IMR-90 (cell line): ENCODE measurements at regions not wholly inside any gene's neighbourhood (a gene's known extent, or its start where the extent isn't known, plus 50 kb on each side); places are given as distances from the start of the nearest gene placed in this dataset.

Experiments
- ATAC-seq: fragments of 200-7000 bp; cut with Tn5 transposase; 2 replicates; pipeline ENCODE4 v1.9.1; 2020; ENCODE audit warnings: low read depth, mild to moderate bottlenecking, moderate library complexity
- BruUV-seq: library from RNA; stranded (reverse); fragments of 400-500 nt; replicated peaks from 2 replicates; lab custom pipeline; 2021; lab: Mats Ljungman, UMichigan
- CTCF ChIA-PET: fragments of 300-600 bp; formaldehyde crosslinking; extraction: SDS; loops from one replicate; lab custom pipeline; 2021; ENCODE audit warnings: antibody characterized with exemption; lab: Yijun Ruan, JAX
- POLR2A ChIA-PET: fragments of 300-600 bp; sonication (Branson Sonifier 250); formaldehyde crosslinking; loops from one replicate; lab custom pipeline; 2022; ENCODE audit warnings: antibody characterized with exemption; ENCODE audit not compliant: unreplicated experiment; lab: Charles Lee
- DNase-seq: peaks from one replicate; pipeline ENCODE4 v3.0.0; 2013
- H2AFZ ChIP-seq: replicated peaks from 2 replicates; pipeline ENCODE3; 2013; ENCODE audit warnings: low read length, mild to moderate bottlenecking; ENCODE audit not compliant: poor library complexity
- H2AK5ac ChIP-seq: 2 replicates; pipeline ENCODE4 v1.6.1; 2013; ENCODE audit warnings: low read depth, low read length, inconsistent platforms
- H2AK9ac ChIP-seq: replicated peaks from 2 replicates; pipeline ENCODE3; 2013; ENCODE audit warnings: mild to moderate bottlenecking, low read depth, low read length, moderate library complexity; ENCODE audit not compliant: poor library complexity
- H2BK120ac ChIP-seq: 2 replicates; pipeline ENCODE4 v1.6.1; 2013; ENCODE audit warnings: low read depth, low read length, inconsistent platforms
- H2BK15ac ChIP-seq: 3 replicates; pipeline ENCODE4 v1.6.1; 2013; ENCODE audit warnings: low read depth, low read length, inconsistent platforms
- H2BK20ac ChIP-seq: 2 replicates; pipeline ENCODE4 v1.6.1; 2013; ENCODE audit warnings: low read depth, mild to moderate bottlenecking, inconsistent platforms, low read length, moderate library complexity
- H2BK5ac ChIP-seq: 2 replicates; pipeline ENCODE4 v1.6.1; 2013; ENCODE audit warnings: mild to moderate bottlenecking, low read depth, low read length, inconsistent platforms; ENCODE audit not compliant: poor library complexity, severe bottlenecking
- H3K14ac ChIP-seq: replicated peaks from 2 replicates; pipeline ENCODE4 v1.6.1; 2013; ENCODE audit warnings: low read depth, low read length, inconsistent platforms
- H3K18ac ChIP-seq: 2 replicates; pipeline ENCODE4 v1.6.1; 2013; ENCODE audit warnings: low read depth, low read length, control low read depth
- H3K23ac ChIP-seq: 2 replicates; pipeline ENCODE4 v1.6.1; 2013; ENCODE audit warnings: low read depth, low read length, inconsistent platforms
- H3K27ac ChIP-seq: 2 replicates; pipeline ENCODE4 v1.5.1; 2013; ENCODE audit warnings: mild to moderate bottlenecking, control low read depth, low read length; ENCODE audit not compliant: insufficient read depth
- H3K27me3 ChIP-seq: 2 replicates; pipeline ENCODE4 v1.6.1; 2013; ENCODE audit warnings: low read length; ENCODE audit not compliant: control insufficient read depth, insufficient read depth
- H3K36me3 ChIP-seq: 2 replicates; pipeline ENCODE4 v1.6.1; 2013; ENCODE audit warnings: low read length, mixed read lengths; ENCODE audit not compliant: control insufficient read depth, insufficient read depth
- H3K4ac ChIP-seq: 2 replicates; pipeline ENCODE4 v1.6.1; 2013; ENCODE audit warnings: low read depth, low read length, inconsistent platforms
- H3K4me1 ChIP-seq: 2 replicates; pipeline ENCODE4 v1.6.1; 2013; ENCODE audit warnings: low read length, mixed read lengths; ENCODE audit not compliant: control insufficient read depth, insufficient read depth
- H3K4me2 ChIP-seq: 2 replicates; pipeline ENCODE4 v1.6.1; 2013; ENCODE audit warnings: low read depth, mild to moderate bottlenecking, control low read depth, low read length, moderate library complexity
- H3K4me3 ChIP-seq: 2 replicates; pipeline ENCODE4 v1.5.1; 2013; ENCODE audit warnings: low read depth, mild to moderate bottlenecking, control low read depth, low read length, moderate library complexity; ENCODE audit not compliant: insufficient read depth
- H3K56ac ChIP-seq: 2 replicates; pipeline ENCODE4 v1.6.1; 2013; ENCODE audit warnings: low read length, inconsistent platforms; ENCODE audit not compliant: insufficient read depth; ENCODE audit errors: extremely low read depth
- H3K79me1 ChIP-seq, 2 experiments: 2 replicates each; pipeline ENCODE4 v1.6.1; 2013; ENCODE audit warnings: low read length in 2 of 2, inconsistent platforms in 1 of 2, low read depth in 1 of 2
- H3K9ac ChIP-seq: 2 replicates; pipeline ENCODE4 v1.6.1; 2013; ENCODE audit warnings: low read depth, low read length, control low read depth
- H3K9me1 ChIP-seq: 2 replicates; pipeline ENCODE4 v1.6.1; 2013; ENCODE audit warnings: low read length, inconsistent platforms; ENCODE audit not compliant: insufficient read depth
- H3K9me3 ChIP-seq: 2 replicates; pipeline ENCODE4 v1.6.1; 2013; ENCODE audit warnings: low read length; ENCODE audit not compliant: control insufficient read depth, insufficient read depth
- H4K20me1 ChIP-seq: 2 replicates; pipeline ENCODE4 v1.6.1; 2013; ENCODE audit warnings: low read length, inconsistent platforms; ENCODE audit not compliant: insufficient read depth
- H4K5ac ChIP-seq: 2 replicates; pipeline ENCODE4 v1.6.1; 2013; ENCODE audit warnings: mild to moderate bottlenecking, low read depth, low read length, control low read depth
- H4K8ac ChIP-seq, 2 experiments: 2 replicates each; pipeline ENCODE4 v1.6.1; 2013; ENCODE audit warnings: low read depth in 2 of 2, low read length in 2 of 2, control low read depth in 1 of 2, inconsistent platforms in 1 of 2
- H4K91ac ChIP-seq: 2 replicates; pipeline ENCODE4 v1.6.1; 2013; ENCODE audit warnings: low read depth, low read length, inconsistent platforms; ENCODE audit not compliant: insufficient read depth
- BHLHE40 ChIP-seq: fragments of 150-350 bp; IDR thresholded peaks from 2 replicates; pipeline ENCODE4 v1.6.1; 2016; ENCODE audit warnings: mild to moderate bottlenecking, low read depth, low read length
- CEBPB ChIP-seq: IDR thresholded peaks from 2 replicates; pipeline ENCODE4 v1.6.1; 2012; ENCODE audit warnings: low read depth, low read length, improper control_type of control experiment
- CHD1 ChIP-seq: IDR thresholded peaks from 2 replicates; pipeline ENCODE4 v1.6.1; 2012; ENCODE audit warnings: low read depth, low read length, improper control_type of control experiment
- CTCF ChIP-seq: conservative IDR thresholded peaks from 2 replicates; pipeline ENCODE4 v1.5.1; 2012; ENCODE audit warnings: mild to moderate bottlenecking, low read depth, low read length, improper control_type of control experiment
- ELK1 ChIP-seq: fragments of 150-350 bp; IDR thresholded peaks from 2 replicates; pipeline ENCODE4 v1.6.1; 2016; ENCODE audit warnings: low read depth, mild to moderate bottlenecking, low read length, moderate library complexity, borderline replicate concordance
- FOS ChIP-seq: fragments of 150-350 bp; IDR thresholded peaks from 2 replicates; pipeline ENCODE4 v1.6.1; 2016; ENCODE audit warnings: low read depth, low read length
- MAFK ChIP-seq: IDR thresholded peaks from 2 replicates; pipeline ENCODE4 v1.6.1; 2012; ENCODE audit warnings: low read depth, low read length, improper control_type of control experiment
- MAZ ChIP-seq: IDR thresholded peaks from 2 replicates; pipeline ENCODE4 v1.6.1; 2012; ENCODE audit warnings: low read depth, mild to moderate bottlenecking, low read length, improper control_type of control experiment, moderate library complexity, borderline replicate concordance
- MXI1 ChIP-seq: IDR thresholded peaks from 2 replicates; pipeline ENCODE4 v1.6.1; 2012; ENCODE audit warnings: low read depth, mild to moderate bottlenecking, low read length, moderate library complexity, borderline replicate concordance
- NFE2L2 ChIP-seq: fragments of 150-350 bp; IDR thresholded peaks from 2 replicates; pipeline ENCODE4 v1.6.1; 2016; ENCODE audit warnings: low read depth, mild to moderate bottlenecking, low read length
- POLR2A ChIP-seq: IDR thresholded peaks from 2 replicates; pipeline ENCODE4 v1.6.1; 2012; ENCODE audit warnings: mild to moderate bottlenecking, low read depth, low read length
- RAD21 ChIP-seq: IDR thresholded peaks from 2 replicates; pipeline ENCODE4 v1.6.1; 2012; ENCODE audit warnings: low read length, improper control_type of control experiment
- RCOR1 ChIP-seq: IDR thresholded peaks from 2 replicates; pipeline ENCODE4 v1.6.1; 2012; ENCODE audit warnings: mild to moderate bottlenecking, low read length, improper control_type of control experiment; ENCODE audit not compliant: insufficient replicate concordance
- RFX5 ChIP-seq: IDR thresholded peaks from 2 replicates; pipeline ENCODE4 v1.8.0; 2012; ENCODE audit warnings: low read depth, mild to moderate bottlenecking, low read length, moderate library complexity
- SMC3 ChIP-seq: fragments of 150-350 bp; IDR thresholded peaks from 2 replicates; pipeline ENCODE4 v1.6.1; 2016; ENCODE audit warnings: low read depth, mild to moderate bottlenecking, antibody characterized with exemption, low read length, moderate library complexity
- USF2 ChIP-seq: fragments of 150-350 bp; IDR thresholded peaks from 2 replicates; pipeline ENCODE4 v1.6.1; 2017; ENCODE audit warnings: mild to moderate bottlenecking, antibody characterized with exemption, low read length, low read depth
- WGBS, 2 experiments: methylation state at CpG; one replicate each; pipeline versions ENCODE4 v1.1.5 to v1.1.7; 2013; ENCODE audit warnings: missing lambda C conversion rate in 2 of 2; ENCODE audit not compliant: insufficient read length in 1 of 2; ENCODE audit errors: extremely low coverage in 2 of 2; 5-methylcytosine and 5-hydroxymethylcytosine counted together
- dilution Hi-C: fragments of 300-500 bp; cut with HindIII; formaldehyde crosslinking; loops from one replicate; pipeline ENCODE4 v1.14.3; 2018; ENCODE audit warnings: low sequenced_read_pairs; ENCODE audit not compliant: unreplicated experiment
- in situ Hi-C: fragments of 300-500 bp; cut with MboI; formaldehyde crosslinking; loops from 3 replicates; pipeline ENCODE4 v1.14.3; 2019; ENCODE audit warnings: low sequenced_read_pairs, inconsistent platforms, mixed read lengths
- intact Hi-C: fragments of 100-400 bp; cut with micrococcal nuclease; formaldehyde crosslinking; loops from 2 replicates; pipeline ENCODE4 v1.10.0; 2022

DNA sequence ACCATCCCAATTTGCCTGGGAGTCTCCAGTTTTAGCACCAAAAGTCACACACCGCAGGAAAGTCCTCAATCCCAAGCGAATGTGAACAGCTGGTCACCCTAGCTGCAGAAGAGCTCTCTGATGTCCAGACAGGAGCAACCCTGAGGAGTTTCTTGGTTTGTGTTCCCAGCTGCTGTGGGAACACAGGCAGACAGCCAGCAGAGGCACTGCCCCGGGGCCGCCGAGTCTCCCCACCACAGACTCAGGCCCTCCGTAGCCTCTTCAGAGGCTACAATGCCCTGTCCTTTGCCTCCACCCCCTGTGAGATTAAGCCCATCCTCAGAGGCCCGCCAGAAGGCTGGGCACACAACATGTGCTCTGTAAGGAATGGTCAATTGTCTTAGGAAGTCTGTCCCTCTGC lies 111.5 kb downstream of the TTC32 start:
- DNase-seq (no peak), ATAC-seq (no peak)
- no peaks in the 10 kb centered on the region for H3K79me1 ChIP-seq
- 0 out of 2 replicates have a peak overlapping the region, but pooled peaks have one; percentile 20 for H4K91ac ChIP-seq
- CTCF ChIA-PET, result no interaction called here
- no peak overlapping the region for H3K4me2 ChIP-seq
- no peak overlapping the region for H3K18ac ChIP-seq
- H3K4me1 ChIP-seq, result peaks cover 16% of the 10 kb centered on the region
- no peak overlapping the region for H2BK120ac ChIP-seq
- H2AK9ac ChIP-seq, result no peak overlapping the region
- H2AFZ ChIP-seq, result no peak overlapping the region
- peaks cover 5% of the 10 kb centered on the region for H3K27me3 ChIP-seq
- dilution Hi-C loops (no loop called here), in situ Hi-C loops (no loop called here), intact Hi-C loops (no loop called here)
- no CpG with 5 or more reads among the region's 7 CpGs for WGBS, 2 experiments
- no peak overlapping the region for H2AK5ac ChIP-seq
- H3K36me3 ChIP-seq, result no peaks in the 10 kb centered on the region
- H3K23ac ChIP-seq, result no peak overlapping the region
- H4K8ac ChIP-seq, result no peak overlapping the region
- H3K27ac ChIP-seq, result no peak overlapping the region
- H4K20me1 ChIP-seq, result no peaks in the 10 kb centered on the region
- no TSS peak for BruUV-seq
- no peak overlapping the region for H4K5ac ChIP-seq
- no peaks in the 10 kb centered on the region for H3K9me3 ChIP-seq
- POLR2A ChIA-PET, result no interaction called here
- no peak overlapping the region for H3K14ac ChIP-seq
- no peak overlapping the region for H2BK20ac ChIP-seq
- H2BK5ac ChIP-seq, result no peak overlapping the region
- TF ChIP-seq BHLHE40 (no peak), NFE2L2 (no peak), POLR2A (no peak), FOS (no peak), CHD1 (no peak), MAZ (no peak), CTCF (no peak), MAFK (no peak), USF2 (no peak), SMC3 (no peak), CEBPB (no peak), MXI1 (no peak), RCOR1 (no peak), ELK1 (no peak), RAD21 (no peak), RFX5 (no peak)
- no peak overlapping the region for H3K56ac ChIP-seq
- no peak overlapping the region for H3K4me3 ChIP-seq
- peaks cover 17% of the 10 kb centered on the region for H3K9me1 ChIP-seq
- no peak overlapping the region for H3K4ac ChIP-seq
- no peak overlapping the region for H3K9ac ChIP-seq
- H2BK15ac ChIP-seq, result no peak overlapping the region
